ENCODE measurements at regions not wholly inside any gene's neighbourhood (a gene's known extent, or its start where the extent isn't known, plus 50 kb on each side); places are given as distances from the start of the nearest gene placed in this dataset.

- H3K27me3 ChIP-seq (ENCODE audit: control insufficient read depth, insufficient read depth, low read length, poor library complexity, severe bottlenecking): no peaks in the 10 kb centered on the region
- H3K9me3 ChIP-seq (ENCODE audit: control insufficient read depth, low read length): no peaks in the 10 kb centered on the region
- Mint-ChIP-seq H3K27ac (no peak overlapping the region), H3K9me3 (peaks cover 6% of the 10 kb centered on the region), H3K4me1 (no peaks in the 10 kb centered on the region), H3K4me3 (no peak overlapping the region), H3K27me3 (ENCODE audit: insufficient read depth) (no peaks in the 10 kb centered on the region), H3K36me3 (ENCODE audit: low read depth) (no peaks in the 10 kb centered on the region)
- no peak overlapping the region for H3K9ac ChIP-seq (ENCODE audit: extremely low read depth, low read length, poor library complexity, severe bottlenecking)
- H3K4me3 ChIP-seq (ENCODE audit: low read length): no peak overlapping the region
- DNase-seq: no peak
- H3K4me1 ChIP-seq (ENCODE audit: control insufficient read depth, insufficient read depth, low read length): no peaks in the 10 kb centered on the region
- TF ChIP-seq, protein P1, sequence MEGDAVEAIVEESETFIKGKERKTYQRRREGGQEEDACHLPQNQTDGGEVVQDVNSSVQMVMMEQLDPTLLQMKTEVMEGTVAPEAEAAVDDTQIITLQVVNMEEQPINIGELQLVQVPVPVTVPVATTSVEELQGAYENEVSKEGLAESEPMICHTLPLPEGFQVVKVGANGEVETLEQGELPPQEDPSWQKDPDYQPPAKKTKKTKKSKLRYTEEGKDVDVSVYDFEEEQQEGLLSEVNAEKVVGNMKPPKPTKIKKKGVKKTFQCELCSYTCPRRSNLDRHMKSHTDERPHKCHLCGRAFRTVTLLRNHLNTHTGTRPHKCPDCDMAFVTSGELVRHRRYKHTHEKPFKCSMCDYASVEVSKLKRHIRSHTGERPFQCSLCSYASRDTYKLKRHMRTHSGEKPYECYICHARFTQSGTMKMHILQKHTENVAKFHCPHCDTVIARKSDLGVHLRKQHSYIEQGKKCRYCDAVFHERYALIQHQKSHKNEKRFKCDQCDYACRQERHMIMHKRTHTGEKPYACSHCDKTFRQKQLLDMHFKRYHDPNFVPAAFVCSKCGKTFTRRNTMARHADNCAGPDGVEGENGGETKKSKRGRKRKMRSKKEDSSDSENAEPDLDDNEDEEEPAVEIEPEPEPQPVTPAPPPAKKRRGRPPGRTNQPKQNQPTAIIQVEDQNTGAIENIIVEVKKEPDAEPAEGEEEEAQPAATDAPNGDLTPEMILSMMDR (conservative IDR thresholded peaks at IDR 0.05): no peak
- no peak overlapping the region for H3K27ac ChIP-seq (ENCODE audit: low read depth, low read length)
- WGBS, 2 experiments (ENCODE audit: insufficient coverage in 1 of 2, insufficient read length in 1 of 2): 80 to 85% methylated on average over 1 of the region's 1 CpG
- H3K36me3 ChIP-seq (ENCODE audit: control insufficient read depth, insufficient read depth, low read length): no peaks in the 10 kb centered on the region
These were observed 89.8 kb upstream of the GPRIN3 start for GRCh38 chr4:89397441-89397840.

DNA sequence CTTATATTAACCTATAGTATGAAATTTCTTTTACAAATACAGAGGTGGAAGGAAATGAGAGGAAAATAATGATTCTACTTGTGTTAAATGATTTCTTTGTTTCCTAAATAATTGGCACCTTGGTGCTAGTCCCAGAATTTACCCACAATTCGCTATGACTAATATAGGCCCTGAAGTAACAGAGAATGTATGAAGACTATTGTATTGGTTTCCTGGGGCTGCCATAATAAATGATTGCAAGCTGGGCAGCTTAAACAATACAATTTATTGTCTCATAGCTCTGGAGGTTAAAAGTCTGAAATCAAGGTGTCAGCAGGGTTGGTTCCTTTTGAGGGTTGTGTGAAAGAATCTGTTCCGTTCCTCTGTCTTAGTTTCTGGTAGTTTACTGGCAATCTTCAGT lies 74.8 kb upstream of the GPRIN3 start:
- H3K4me3 Mint-ChIP-seq: no peak overlapping the region
- H3K27me3 ChIP-seq (ENCODE audit: control insufficient read depth, insufficient read depth, low read length, poor library complexity, severe bottlenecking): no peaks in the 10 kb centered on the region

DNA sequence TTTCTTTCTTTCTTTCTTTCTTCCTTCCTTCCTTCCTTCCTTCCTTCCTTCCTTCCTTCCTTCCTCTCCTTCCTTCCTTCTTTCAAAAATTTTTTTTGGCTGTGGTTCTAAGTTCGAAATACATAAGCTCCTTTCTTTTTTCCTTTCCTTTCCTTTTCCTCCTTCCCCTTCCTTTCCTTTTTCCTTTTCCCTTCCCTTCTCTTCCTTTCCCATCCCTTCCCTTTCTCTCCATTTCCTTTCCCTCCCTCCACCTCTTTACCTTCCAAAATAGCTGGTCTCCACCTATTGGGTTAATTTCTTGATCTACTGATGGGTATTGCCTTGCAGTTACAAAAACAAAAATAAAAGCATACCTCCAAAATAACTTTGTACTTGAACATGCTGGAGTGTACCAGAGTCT lies 73.4 kb upstream of the GPRIN3 start:
- no peak for DNase-seq
- no peak overlapping the region for H3K27ac ChIP-seq (ENCODE audit: low read depth, low read length)
- H3K4me3 ChIP-seq (ENCODE audit: low read length): no peak overlapping the region

More for the DNA sequence above, 74.8 kb upstream of the GPRIN3 start:
- H3K27ac Mint-ChIP-seq: no peak overlapping the region
- H3K4me1 Mint-ChIP-seq: no peaks in the 10 kb centered on the region
- DNase-seq: no peak
- TF ChIP-seq, protein P1 (conservative IDR thresholded peaks at IDR 0.05): no peak
- WGBS, 2 experiments (ENCODE audit: insufficient coverage in 1 of 2, insufficient read length in 1 of 2): 94% methylated on average over 2 of the region's 2 CpGs; no CpG with 5 or more reads in 1 of the 2 experiments
- Histone ChIP-seq H3K27ac (ENCODE audit: low read depth, low read length) (no peak overlapping the region), H3K9ac (ENCODE audit: extremely low read depth, low read length, poor library complexity, severe bottlenecking) (no peak overlapping the region), H3K36me3 (ENCODE audit: control insufficient read depth, insufficient read depth, low read length) (no peaks in the 10 kb centered on the region), H3K9me3 (ENCODE audit: control insufficient read depth, low read length) (no peaks in the 10 kb centered on the region), H3K4me1 (ENCODE audit: control insufficient read depth, insufficient read depth, low read length) (no peaks in the 10 kb centered on the region), H3K4me3 (ENCODE audit: low read length) (no peak overlapping the region)
- H3K36me3 Mint-ChIP-seq (ENCODE audit: low read depth): no peaks in the 10 kb centered on the region
- H3K27me3 Mint-ChIP-seq (ENCODE audit: insufficient read depth): peaks cover 2% of the 10 kb centered on the region
- H3K9me3 Mint-ChIP-seq: peaks cover 5% of the 10 kb centered on the region

More for the DNA sequence above, 73.4 kb upstream of the GPRIN3 start:
- no peaks in the 10 kb centered on the region for H3K9me3 ChIP-seq (ENCODE audit: control insufficient read depth, low read length)
- H3K27me3 ChIP-seq (ENCODE audit: control insufficient read depth, insufficient read depth, low read length, poor library complexity, severe bottlenecking): no peaks in the 10 kb centered on the region
- no peaks in the 10 kb centered on the region for H3K4me1 ChIP-seq (ENCODE audit: control insufficient read depth, insufficient read depth, low read length)
- Mint-ChIP-seq H3K27ac (no peak overlapping the region), H3K36me3 (ENCODE audit: low read depth) (no peaks in the 10 kb centered on the region), H3K4me3 (no peak overlapping the region), H3K9me3 (peaks cover 5% of the 10 kb centered on the region), H3K27me3 (ENCODE audit: insufficient read depth) (peaks cover 2% of the 10 kb centered on the region), H3K4me1 (no peaks in the 10 kb centered on the region)
- H3K9ac ChIP-seq (ENCODE audit: extremely low read depth, low read length, poor library complexity, severe bottlenecking): no peak overlapping the region
- no peaks in the 10 kb centered on the region for H3K36me3 ChIP-seq (ENCODE audit: control insufficient read depth, insufficient read depth, low read length)
- TF ChIP-seq, protein P1 (conservative IDR thresholded peaks at IDR 0.05): no peak
- WGBS, 2 experiments (ENCODE audit: insufficient coverage in 1 of 2, insufficient read length in 1 of 2): 86 to 90% methylated on average over 1 of the region's 1 CpG
